GM21529 (cell line): ENCODE measurements at regions not wholly inside any gene's neighbourhood (a gene's known extent, or its start where the extent isn't known, plus 50 kb on each side); places are given as distances from the start of the nearest gene placed in this dataset.

ENCODE experiments used
- ATAC-seq: cut with Tn5 transposase; IDR thresholded peaks from one replicate; pipeline ENCODE4 v1.9.1; 2021; ENCODE audit not compliant: unreplicated experiment

DNA sequence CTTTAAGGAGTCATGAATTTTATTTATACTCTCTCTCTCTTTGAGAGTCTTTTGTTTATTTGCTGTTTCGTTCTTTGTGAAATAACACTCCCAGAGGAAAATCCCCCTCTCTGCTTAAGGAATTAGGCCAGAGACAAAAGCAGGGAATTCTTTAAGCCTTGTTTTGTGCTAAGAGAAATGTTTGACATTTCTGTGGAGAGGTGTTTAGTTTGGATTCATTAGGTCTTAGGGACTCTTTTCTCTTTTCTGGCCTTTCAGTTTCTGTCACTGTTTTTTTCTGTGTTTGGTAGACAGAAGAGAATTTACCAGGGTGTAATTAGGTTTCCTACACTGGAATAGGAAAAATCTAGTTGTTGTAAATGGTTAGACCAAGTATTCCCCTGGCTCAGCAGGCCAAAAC lies 241.8 kb upstream of the NR2F2 start:
- ATAC-seq, result no peak

GRCh38 chr15:96089405-96090058 lies 241.0 kb upstream of the NR2F2 start:
- ATAC-seq, result no peak

DNA sequence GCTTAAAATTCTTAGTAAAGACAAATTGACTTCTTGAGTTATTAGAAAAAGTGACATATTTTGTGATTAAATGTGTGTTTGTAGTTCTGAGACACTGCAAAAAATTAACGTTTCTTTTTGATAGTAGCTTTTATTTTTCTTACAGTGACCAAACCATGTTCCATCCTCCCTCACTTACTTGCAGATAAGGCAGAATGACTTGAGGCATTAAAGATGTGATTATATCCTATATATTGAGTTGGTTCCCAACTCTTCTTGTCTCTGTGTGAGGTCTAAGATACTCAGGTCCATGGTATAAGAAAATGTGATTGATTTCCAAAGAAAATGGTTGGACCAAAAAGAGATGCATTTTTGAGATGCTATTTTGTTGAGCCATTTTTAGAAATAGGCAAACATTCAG lies 238.3 kb upstream of the NR2F2 start:
- ATAC-seq, result no peak

DNA sequence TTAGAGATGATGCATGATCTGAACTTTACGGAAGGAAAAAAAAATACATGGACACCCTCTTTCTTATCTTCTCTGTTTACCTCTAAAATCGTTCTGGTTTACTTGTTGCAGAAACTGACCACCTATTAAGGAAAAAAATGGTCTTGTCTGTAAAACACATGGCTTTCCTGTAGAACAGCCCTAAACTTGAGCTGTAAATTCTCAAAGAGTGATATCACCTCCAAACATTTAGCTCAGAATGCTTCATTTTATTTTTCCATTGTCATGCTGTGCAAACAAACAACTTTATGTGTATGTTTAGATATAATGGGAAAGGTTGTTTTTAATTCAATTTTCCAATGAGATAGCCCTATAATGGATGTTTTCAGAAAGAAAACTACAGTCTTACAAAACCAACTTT lies 237.4 kb upstream of the NR2F2 start:
- ATAC-seq, result no peak

DNA sequence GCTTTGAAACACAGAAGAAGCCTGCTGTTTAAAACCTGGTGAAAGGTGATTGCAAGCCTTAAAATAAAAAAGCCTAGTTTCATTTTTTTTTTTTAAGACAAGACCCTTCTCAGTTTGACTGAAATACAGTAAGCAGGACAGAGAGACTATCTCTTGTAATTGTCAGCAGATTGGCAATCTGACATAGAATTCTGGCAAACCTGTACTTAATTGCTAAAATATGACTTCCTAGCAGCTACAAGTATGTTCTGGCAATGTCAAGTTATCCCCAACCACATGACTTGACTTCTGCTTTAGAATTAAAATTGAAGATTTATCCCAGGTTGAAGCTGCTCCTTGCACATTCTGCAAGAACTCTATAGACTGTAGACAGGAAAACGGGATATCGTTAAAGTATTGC lies 232.8 kb upstream of the NR2F2 start:
- ATAC-seq, result no peak

DNA sequence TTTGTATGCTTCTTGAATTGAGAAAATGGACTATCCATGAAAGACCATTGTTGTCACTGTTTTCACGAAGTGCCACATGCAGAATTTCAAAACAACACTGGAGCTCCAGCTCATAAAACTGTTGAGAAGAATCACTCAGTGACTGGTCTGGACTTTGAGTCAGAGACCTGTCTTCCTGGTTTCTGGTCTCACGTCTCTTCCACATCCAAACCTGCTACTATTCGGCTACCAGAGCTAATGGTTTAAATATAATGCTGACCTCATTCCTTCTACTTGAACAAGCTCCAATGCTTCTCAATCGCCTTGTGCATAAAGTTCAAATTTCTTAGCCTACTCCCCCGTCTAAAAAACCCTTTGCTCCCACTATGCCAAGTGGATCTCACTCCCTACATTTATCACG lies 227.9 kb upstream of the NR2F2 start:
- ATAC-seq, result no peak

- ATAC-seq, result no peak
These were observed 224.3 kb upstream of the NR2F2 start for GRCh38 chr15:96106181-96106580.

DNA sequence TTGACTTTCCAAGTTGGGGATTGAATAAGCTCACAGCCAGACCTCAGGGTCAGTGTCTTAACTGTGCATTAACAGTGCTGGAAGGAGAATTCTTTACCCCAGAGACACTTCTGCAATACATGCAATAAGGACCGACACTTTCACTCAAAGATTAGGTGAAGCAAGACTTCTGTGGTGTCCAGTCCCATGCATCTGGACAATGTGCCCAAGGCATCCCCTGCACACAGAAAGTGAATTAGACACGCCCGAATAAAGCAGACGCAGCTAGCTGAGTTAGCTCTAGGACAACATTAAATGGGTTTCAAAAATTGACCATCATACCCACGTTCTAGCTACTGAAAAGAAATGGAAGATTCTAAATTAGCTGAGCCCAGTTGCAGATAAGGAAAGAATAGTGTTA lies 223.9 kb upstream of the NR2F2 start:
- ATAC-seq, result no peak

DNA sequence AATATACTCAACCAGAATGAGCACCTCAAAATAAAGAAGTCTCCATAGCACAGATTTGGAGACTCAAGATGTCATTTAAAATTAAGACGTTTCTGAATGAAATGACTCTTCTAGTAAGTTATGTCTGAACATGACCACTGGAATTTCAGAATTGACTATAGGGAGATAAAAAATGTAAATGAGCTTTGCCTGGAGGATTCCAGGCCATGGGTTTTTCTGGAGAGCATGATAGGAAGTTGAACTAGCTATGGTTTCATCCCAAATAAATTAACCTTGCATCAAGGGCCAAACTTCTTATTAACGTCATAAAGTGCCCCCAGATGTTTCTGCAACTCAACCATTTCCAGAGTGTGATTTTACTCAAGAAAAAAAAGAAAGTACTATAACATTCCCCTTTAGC lies 222.6 kb upstream of the NR2F2 start:
- ATAC-seq, result no peak

DNA sequence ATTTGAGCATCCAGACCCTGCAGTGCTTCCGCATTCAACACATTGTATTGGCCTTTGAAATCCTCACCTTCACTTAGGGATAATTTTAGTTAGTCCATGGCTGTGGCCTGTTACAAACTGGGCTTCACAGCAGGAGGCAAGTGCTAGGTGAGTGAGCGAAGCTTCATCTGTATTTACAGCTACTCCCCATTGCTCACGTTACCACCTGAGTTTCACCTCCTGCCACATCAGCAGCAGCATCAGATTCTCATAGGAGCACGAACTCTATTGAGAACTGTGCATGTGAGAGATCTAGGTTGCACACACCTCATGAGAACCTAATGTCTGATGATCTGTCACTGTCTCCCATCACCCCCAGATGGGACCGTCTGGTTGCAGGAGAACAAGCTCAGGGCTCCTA lies 222.1 kb upstream of the NR2F2 start:
- ATAC-seq, result no peak

GRCh38 chr15:96109820-96110219 lies 220.7 kb upstream of the NR2F2 start:
- ATAC-seq, result no peak

DNA sequence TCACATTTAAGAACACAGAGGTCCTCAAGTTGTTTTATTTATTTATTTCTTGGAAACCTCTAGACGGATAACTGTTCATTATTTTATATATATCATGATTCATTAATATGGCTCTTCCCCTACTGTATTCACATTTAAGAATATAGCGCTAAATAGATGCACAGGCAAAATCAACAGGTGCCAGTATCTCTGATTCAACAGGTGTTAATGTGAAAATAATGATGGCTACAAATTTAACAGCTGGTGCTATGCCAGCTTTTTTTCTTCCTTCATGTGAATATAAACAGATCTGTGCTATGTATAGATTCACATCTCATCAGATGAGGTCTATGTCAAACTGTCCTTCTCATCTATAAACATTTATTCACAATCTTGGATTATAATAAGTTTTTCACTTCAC lies 218.5 kb upstream of the NR2F2 start:
- no peak for ATAC-seq

GRCh38 chr15:96115642-96116041 lies 214.9 kb upstream of the NR2F2 start:
- no peak for ATAC-seq

- ATAC-seq, result no peak
These were observed 213.2 kb upstream of the NR2F2 start for GRCh38 chr15:96117270-96117669.

- ATAC-seq, result no peak
These were observed 210.8 kb upstream of the NR2F2 start for GRCh38 chr15:96119734-96120133.

DNA sequence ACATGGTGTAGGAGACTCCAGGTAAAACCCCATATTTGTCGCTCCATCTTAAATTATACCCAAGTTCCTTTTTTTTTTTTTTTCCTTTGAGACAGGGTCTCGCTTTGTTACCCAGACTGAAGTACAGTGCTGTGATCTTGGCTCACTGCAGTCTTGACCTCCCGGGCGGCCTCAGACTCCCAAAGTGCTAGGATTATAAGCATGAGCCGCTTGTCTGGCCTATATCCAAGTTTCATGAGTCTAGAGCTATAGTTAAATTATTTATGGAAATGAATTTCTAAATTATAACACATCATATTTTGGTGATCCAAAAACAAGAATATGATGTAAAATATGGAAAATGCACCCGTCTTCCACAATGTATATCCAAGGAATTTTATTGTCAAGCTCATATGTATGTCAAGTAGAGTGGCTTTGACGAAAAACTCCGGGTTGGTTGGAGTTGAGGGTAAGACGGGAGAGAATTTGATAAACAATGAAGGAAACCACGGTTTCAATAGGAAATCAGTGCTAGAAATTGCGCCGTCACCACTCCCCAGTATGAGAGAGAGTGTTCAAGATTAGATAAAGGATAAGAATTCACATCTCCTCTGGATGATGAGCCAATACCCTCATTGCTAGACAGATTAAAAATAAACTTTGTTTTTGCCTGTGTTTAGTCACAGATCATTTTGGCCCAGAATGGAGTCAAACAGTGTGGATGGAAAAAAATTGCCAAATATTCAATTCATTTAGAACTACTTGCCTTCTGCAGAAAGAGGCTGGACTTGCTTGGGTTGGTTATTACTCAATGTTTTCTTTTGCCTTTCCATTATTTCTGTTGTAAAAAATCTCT lies 209.2 kb upstream of the NR2F2 start:
- no peak for ATAC-seq

- no peak for ATAC-seq
These were observed 208.1 kb upstream of the NR2F2 start for GRCh38 chr15:96122077-96123027.

GRCh38 chr15:96123028-96123400 lies 207.5 kb upstream of the NR2F2 start:
- no peak for ATAC-seq

DNA sequence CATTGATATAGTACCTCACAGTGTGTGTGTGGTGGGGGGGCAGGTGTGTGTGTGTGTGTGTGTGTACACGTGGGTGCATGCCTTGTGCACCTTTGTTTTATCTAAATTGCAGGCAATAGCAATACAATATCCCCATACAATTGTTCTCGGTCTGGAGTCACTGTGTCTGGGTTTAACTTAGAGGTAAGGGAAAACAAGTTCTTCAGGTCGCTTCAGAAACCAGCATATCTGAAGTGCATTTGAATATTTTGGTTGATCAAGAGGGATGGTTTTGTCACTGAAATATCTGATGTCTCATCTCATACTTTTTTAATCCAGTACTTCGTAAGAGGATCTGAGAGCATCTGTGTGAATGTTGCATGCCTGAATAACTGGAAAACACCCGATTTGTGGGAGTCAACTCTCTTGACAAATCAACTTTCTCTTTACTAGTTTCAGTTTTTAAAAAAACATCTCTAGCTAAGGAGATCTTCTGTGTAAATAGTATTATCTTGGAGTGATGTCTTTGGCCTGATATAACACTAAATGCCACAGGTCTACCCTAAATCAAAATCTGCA lies 206.8 kb upstream of the NR2F2 start:
- no peak for ATAC-seq

- ATAC-seq, result no peak
These were observed 206.1 kb upstream of the NR2F2 start for GRCh38 chr15:96124436-96124835.

GRCh38 chr15:96125721-96126415 lies 204.6 kb upstream of the NR2F2 start:
- ATAC-seq, result no peak
